ENCODE measurements at regions not wholly inside any gene's neighbourhood (a gene's known extent, or its start where the extent isn't known, plus 50 kb on each side); places are given as distances from the start of the nearest gene placed in this dataset.

- H4K20me1 ChIP-seq (ENCODE audit: control insufficient read depth, insufficient read depth, low read length, poor library complexity, severe bottlenecking), result no peaks in the 10 kb centered on the region
- H3K27ac ChIP-seq (ENCODE audit: low read length in 2 of 2), result no peak overlapping the region
- H3K9me3 Mint-ChIP-seq (ENCODE audit: insufficient read depth), result peaks cover 3% of the 10 kb centered on the region
- DNase-seq, result no peak
- no peak overlapping the region for H3K27ac Mint-ChIP-seq
- H3K4me3 ChIP-seq (ENCODE audit: control extremely low read depth in 1 of 5, extremely low read depth in 1 of 5, insufficient read depth in 1 of 5, low read depth in 2 of 5, low read length in 4 of 5), result no peak overlapping the region
- no peaks in the 10 kb centered on the region for H3K4me1 Mint-ChIP-seq
- H3K9ac ChIP-seq (ENCODE audit: low read length), result no peak overlapping the region
- intact Hi-C loops (cut with micrococcal nuclease), result no loop called here
- no peaks in the 10 kb centered on the region for H3K27me3 Mint-ChIP-seq
- no peaks in the 10 kb centered on the region for H3K79me2 ChIP-seq (ENCODE audit: control insufficient read depth, insufficient read depth, low read length)
- H2AFZ ChIP-seq (ENCODE audit: insufficient read depth, low read depth, low read length, poor library complexity, severe bottlenecking), result no peak overlapping the region
- ChIA-PET POLR2A (no interaction called here), CTCF (no interaction called here)
- H3K9me3 ChIP-seq (ENCODE audit: control extremely low read depth in 1 of 3, control insufficient read depth in 2 of 3, insufficient read depth in 1 of 3, low read length in 2 of 3), result peaks cover 0 to 4% (median 0%) of the 10 kb centered on the region in 3 donors
- no peak overlapping the region for H3K4me2 ChIP-seq (replicated peaks; ENCODE audit: low read depth, low read length, poor library complexity, severe bottlenecking)
- no peaks in the 10 kb centered on the region for H3K36me3 ChIP-seq (replicated peaks in 1 of 2; ENCODE audit: control extremely low read depth in 1 of 2, control insufficient read depth in 1 of 2, extremely low read depth in 1 of 2, insufficient read depth in 2 of 2, low read length in 1 of 2)
- no peak for TF ChIP-seq EZH2 (IDR thresholded peaks at IDR 0.05; ENCODE audit: borderline replicate concordance, insufficient read depth, low read depth, low read length, poor library complexity, severe bottlenecking)
- TF ChIP-seq CTCF (IDR thresholded peaks at IDR 0.05), result no peak
- H3K4me1 ChIP-seq (ENCODE audit: control insufficient read depth in 2 of 2, insufficient read depth in 2 of 2, low read length in 2 of 2), result no peaks in the 10 kb centered on the region
- H3K4me3 Mint-ChIP-seq, result no peak overlapping the region
- H3K27me3 ChIP-seq (replicated peaks in 1 of 4; ENCODE audit: control extremely low read depth in 1 of 4, control insufficient read depth in 3 of 4, insufficient read depth in 4 of 4, low read length in 3 of 4), result no peaks in the 10 kb centered on the region
- WGBS (ENCODE audit: insufficient coverage), result 94% methylated on average over 30 of the region's 38 CpGs
- ATAC-seq (ENCODE audit: low read depth), result no peak
Observed at GRCh38 chr7:86282014-86282682, 361.6 kb upstream of the GRM3 start.

- no peaks in the 10 kb centered on the region for H3K27me3 ChIP-seq (replicated peaks in 1 of 4; ENCODE audit: control extremely low read depth in 1 of 4, control insufficient read depth in 3 of 4, insufficient read depth in 4 of 4, low read length in 3 of 4)
- TF ChIP-seq CTCF (IDR thresholded peaks at IDR 0.05) (no peak), EZH2 (IDR thresholded peaks at IDR 0.05; ENCODE audit: borderline replicate concordance, insufficient read depth, low read depth, low read length, poor library complexity, severe bottlenecking) (no peak)
- no peak overlapping the region for H3K4me2 ChIP-seq (replicated peaks; ENCODE audit: low read depth, low read length, poor library complexity, severe bottlenecking)
- H3K4me3 ChIP-seq (ENCODE audit: control extremely low read depth in 1 of 5, extremely low read depth in 1 of 5, insufficient read depth in 1 of 5, low read depth in 2 of 5, low read length in 4 of 5), result no peak overlapping the region
- Mint-ChIP-seq H3K4me1 (no peaks in the 10 kb centered on the region), H3K27ac (no peak overlapping the region), H3K27me3 (no peaks in the 10 kb centered on the region), H3K9me3 (ENCODE audit: insufficient read depth) (peaks cover 3% of the 10 kb centered on the region), H3K4me3 (no peak overlapping the region)
- ATAC-seq (ENCODE audit: low read depth), result no peak
- POLR2A ChIA-PET, result no interaction called here
- no peaks in the 10 kb centered on the region for H3K79me2 ChIP-seq (ENCODE audit: control insufficient read depth, insufficient read depth, low read length)
- H3K9ac ChIP-seq (ENCODE audit: low read length), result no peak overlapping the region
- no peaks in the 10 kb centered on the region for H4K20me1 ChIP-seq (ENCODE audit: control insufficient read depth, insufficient read depth, low read length, poor library complexity, severe bottlenecking)
- no peak overlapping the region for H2AFZ ChIP-seq (ENCODE audit: insufficient read depth, low read depth, low read length, poor library complexity, severe bottlenecking)
- H3K27ac ChIP-seq (ENCODE audit: low read length in 2 of 2), result no peak overlapping the region
- H3K36me3 ChIP-seq (replicated peaks in 1 of 2; ENCODE audit: control extremely low read depth in 1 of 2, control insufficient read depth in 1 of 2, extremely low read depth in 1 of 2, insufficient read depth in 2 of 2, low read length in 1 of 2), result no peaks in the 10 kb centered on the region
- CTCF ChIA-PET, result no interaction called here
- H3K9me3 ChIP-seq (ENCODE audit: control extremely low read depth in 1 of 3, control insufficient read depth in 2 of 3, insufficient read depth in 1 of 3, low read length in 2 of 3), result peaks cover 0 to 4% (median 0%) of the 10 kb centered on the region in 3 donors
- no peaks in the 10 kb centered on the region for H3K4me1 ChIP-seq (ENCODE audit: control insufficient read depth in 2 of 2, insufficient read depth in 2 of 2, low read length in 2 of 2)
- intact Hi-C loops (cut with micrococcal nuclease), result no loop called here
- no peak for DNase-seq
Observed at GRCh38 chr7:86280150-86280549, 363.6 kb upstream of the GRM3 start.
